ENCODE measurements at regions not wholly inside any gene's neighbourhood (a gene's known extent, or its start where the extent isn't known, plus 50 kb on each side); places are given as distances from the start of the nearest gene placed in this dataset.

DNA sequence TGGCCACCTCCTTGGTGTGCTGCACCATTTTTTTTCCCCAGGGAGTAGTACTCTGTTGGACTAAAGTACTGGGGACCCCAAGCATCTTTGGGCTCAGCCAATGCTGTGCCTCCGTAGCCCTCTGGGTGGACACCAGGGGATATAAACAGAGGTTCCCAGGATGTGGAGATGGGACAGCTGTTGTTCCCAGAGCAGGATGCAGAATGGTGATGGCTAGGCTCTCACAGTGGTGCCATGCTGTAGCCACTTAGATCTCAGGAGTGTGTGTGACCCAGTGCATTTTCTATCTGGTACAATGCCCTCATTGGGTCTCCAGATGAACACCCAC, 50.9 kb upstream of the SCIN start:
- intact Hi-C loops (cut with micrococcal nuclease), result no loop called here
- Mint-ChIP-seq H3K4me3 (no peak overlapping the region), H3K36me3 (ENCODE audit: low read depth) (peaks cover 4% of the 10 kb centered on the region)

More for the DNA sequence above, 50.9 kb upstream of the SCIN start:
- DNase-seq, result no peak
- CTCF ChIA-PET, result interaction anchor here (1.2 to 1.8 kb wide), 4 partner anchors 10 to 86 kb away, joined by 3 to 5 read pairs (median 4); no protein-coding TSS in a partner anchor
- H3K27me3 Mint-ChIP-seq (ENCODE audit: low read depth), result peaks cover 10% of the 10 kb centered on the region
- no peak overlapping the region for H3K27ac Mint-ChIP-seq
- peaks cover 14% of the 10 kb centered on the region for H3K9me3 Mint-ChIP-seq
- no peaks in the 10 kb centered on the region for H3K4me1 Mint-ChIP-seq (ENCODE audit: low read depth)
